ENCODE measurements at regions not wholly inside any gene's neighbourhood (a gene's known extent, or its start where the extent isn't known, plus 50 kb on each side); places are given as distances from the start of the nearest gene placed in this dataset.

DNA sequence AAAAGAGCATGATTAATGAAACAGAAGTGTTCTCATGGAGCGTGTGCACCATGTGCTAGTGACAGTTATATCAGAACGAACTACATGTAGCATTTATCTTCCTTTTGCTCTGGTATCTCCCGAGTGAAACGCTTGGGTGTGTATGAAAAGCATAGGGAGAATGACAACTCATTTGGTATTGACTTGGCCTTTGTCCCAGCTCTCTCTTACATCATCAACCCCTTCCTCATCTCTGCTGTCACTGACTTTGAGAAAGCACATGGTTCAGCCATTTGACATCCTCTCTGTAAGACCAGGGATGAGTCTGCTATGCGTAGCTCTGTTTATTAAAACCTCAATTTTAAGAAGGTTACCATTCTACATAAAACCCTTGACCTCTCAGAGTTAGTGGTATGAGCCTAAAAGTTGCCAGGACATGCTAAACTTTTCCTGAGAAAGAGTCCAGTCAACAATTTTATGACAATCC is 201.0 kb downstream of the NRIP1 start:
- H3K27ac ChIP-seq (ENCODE audit: low read depth in 1 of 2, low read length in 2 of 2) = no peak overlapping the region
- Mint-ChIP-seq H3K27ac (no peak overlapping the region), H3K27me3 (no peaks in the 10 kb centered on the region), H3K4me1 (ENCODE audit: low read depth) (peaks cover 4% of the 10 kb centered on the region), H3K4me3 (no peak overlapping the region), H3K36me3 (ENCODE audit: low read depth) (no peaks in the 10 kb centered on the region), H3K9me3 (no peaks in the 10 kb centered on the region)
- POLR2A ChIA-PET = no interaction called here
- DNase-seq (peak in 2 of 14 experiments; percentile 34 to 58), ATAC-seq (ENCODE audit: poor library complexity) (no peak)
- no peaks in the 10 kb centered on the region for H3K27me3 ChIP-seq (ENCODE audit: control insufficient read depth in 1 of 2, insufficient read depth in 2 of 2, low read length in 2 of 2)
- no peak overlapping the region for H3K4me3 ChIP-seq (ENCODE audit: low read length)
- no peaks in the 10 kb centered on the region for H3K36me3 ChIP-seq (ENCODE audit: insufficient read depth, low read length)
- CTCF ChIA-PET = interaction anchor here (1.2 kb wide), 1 partner anchor 460 kb away, joined by 3 read pairs; no protein-coding TSS in a partner anchor
- intact Hi-C loops (cut with DNase I, micrococcal nuclease) = loop anchor here (2.0 to 5.0 kb wide), 6 partner anchors 459 to 729 kb away; no protein-coding TSS in a partner anchor
- H3K9me3 ChIP-seq (ENCODE audit: control insufficient read depth in 1 of 2, insufficient read depth in 1 of 2, low read length in 2 of 2) = no peaks in the 10 kb centered on the region
- TF ChIP-seq, protein P1, sequence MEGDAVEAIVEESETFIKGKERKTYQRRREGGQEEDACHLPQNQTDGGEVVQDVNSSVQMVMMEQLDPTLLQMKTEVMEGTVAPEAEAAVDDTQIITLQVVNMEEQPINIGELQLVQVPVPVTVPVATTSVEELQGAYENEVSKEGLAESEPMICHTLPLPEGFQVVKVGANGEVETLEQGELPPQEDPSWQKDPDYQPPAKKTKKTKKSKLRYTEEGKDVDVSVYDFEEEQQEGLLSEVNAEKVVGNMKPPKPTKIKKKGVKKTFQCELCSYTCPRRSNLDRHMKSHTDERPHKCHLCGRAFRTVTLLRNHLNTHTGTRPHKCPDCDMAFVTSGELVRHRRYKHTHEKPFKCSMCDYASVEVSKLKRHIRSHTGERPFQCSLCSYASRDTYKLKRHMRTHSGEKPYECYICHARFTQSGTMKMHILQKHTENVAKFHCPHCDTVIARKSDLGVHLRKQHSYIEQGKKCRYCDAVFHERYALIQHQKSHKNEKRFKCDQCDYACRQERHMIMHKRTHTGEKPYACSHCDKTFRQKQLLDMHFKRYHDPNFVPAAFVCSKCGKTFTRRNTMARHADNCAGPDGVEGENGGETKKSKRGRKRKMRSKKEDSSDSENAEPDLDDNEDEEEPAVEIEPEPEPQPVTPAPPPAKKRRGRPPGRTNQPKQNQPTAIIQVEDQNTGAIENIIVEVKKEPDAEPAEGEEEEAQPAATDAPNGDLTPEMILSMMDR (IDR thresholded peaks at IDR 0.05) = no peak
- no peaks in the 10 kb centered on the region for H3K4me1 ChIP-seq (ENCODE audit: insufficient read depth, low read length)

DNA sequence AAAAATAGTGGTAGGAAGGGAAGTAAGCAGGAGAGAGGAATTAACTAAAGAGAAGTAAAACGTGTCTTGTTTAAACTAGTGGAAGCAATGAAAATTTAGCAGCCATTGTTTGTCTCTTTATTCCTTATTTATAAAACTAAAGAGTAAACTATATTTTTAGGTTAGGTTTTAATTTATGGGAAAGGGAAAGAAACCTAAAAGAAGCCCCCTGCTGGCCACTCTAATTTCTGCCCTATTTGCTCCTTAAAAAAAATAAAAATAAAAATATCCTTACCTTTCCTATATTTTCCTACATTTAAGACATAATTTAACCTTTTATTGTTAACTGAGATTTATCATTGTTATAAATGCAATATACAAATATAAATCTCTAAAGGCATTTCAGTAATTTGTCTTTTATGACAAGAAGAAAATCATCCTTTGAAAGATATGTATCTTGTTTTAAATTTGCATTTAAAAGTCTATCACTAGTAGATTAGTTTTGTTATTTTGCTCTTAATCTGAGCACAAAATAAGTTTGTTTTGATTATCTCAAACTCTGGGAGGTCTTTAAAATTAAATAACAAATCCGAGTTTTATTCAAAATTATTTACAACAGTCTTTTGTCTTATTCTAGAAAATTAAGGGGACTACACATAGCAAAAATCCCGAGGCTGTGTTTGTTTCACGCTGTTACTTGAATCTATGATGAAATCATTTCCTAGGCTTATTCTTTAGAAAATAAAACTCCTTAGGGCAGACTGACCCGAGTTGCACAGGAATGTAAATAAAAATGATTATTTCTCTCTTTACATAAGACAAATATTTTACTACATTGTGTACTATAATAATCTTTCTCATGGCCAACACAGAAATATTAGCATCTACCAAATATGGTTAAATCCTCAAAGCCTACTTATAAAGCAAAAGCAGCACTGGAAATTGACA is 201.7 kb downstream of the NRIP1 start:
- H3K27ac Mint-ChIP-seq = no peak overlapping the region
- DNase-seq (peak in 3 of 14 experiments; percentile 25 to 31 (median 26)), ATAC-seq (ENCODE audit: poor library complexity) (no peak)
- TF ChIP-seq, protein P1 (IDR thresholded peaks at IDR 0.05) = peak; percentile 72
- no peaks in the 10 kb centered on the region for H3K27me3 Mint-ChIP-seq
- no peak overlapping the region for H3K4me3 ChIP-seq (ENCODE audit: low read length)
- H3K9me3 Mint-ChIP-seq = no peaks in the 10 kb centered on the region
- ChIA-PET CTCF (no interaction called here), POLR2A (no interaction called here)
- no peaks in the 10 kb centered on the region for H3K36me3 Mint-ChIP-seq (ENCODE audit: low read depth)
- H3K9me3 ChIP-seq (ENCODE audit: control insufficient read depth in 1 of 2, insufficient read depth in 1 of 2, low read length in 2 of 2) = no peaks in the 10 kb centered on the region
- intact Hi-C loops (cut with DNase I, micrococcal nuclease) = loop anchor here (2.0 to 5.0 kb wide), 4 partner anchors 458 to 729 kb away; no protein-coding TSS in a partner anchor
- H3K4me1 ChIP-seq (ENCODE audit: insufficient read depth, low read length) = no peaks in the 10 kb centered on the region
- H3K4me1 Mint-ChIP-seq (ENCODE audit: low read depth) = no peaks in the 10 kb centered on the region
- H3K27me3 ChIP-seq (ENCODE audit: control insufficient read depth in 1 of 2, insufficient read depth in 2 of 2, low read length in 2 of 2) = no peaks in the 10 kb centered on the region
- H3K27ac ChIP-seq (ENCODE audit: low read depth in 1 of 2, low read length in 2 of 2) = no peak overlapping the region
- H3K36me3 ChIP-seq (ENCODE audit: insufficient read depth, low read length) = no peaks in the 10 kb centered on the region
- no peak overlapping the region for H3K4me3 Mint-ChIP-seq

DNA sequence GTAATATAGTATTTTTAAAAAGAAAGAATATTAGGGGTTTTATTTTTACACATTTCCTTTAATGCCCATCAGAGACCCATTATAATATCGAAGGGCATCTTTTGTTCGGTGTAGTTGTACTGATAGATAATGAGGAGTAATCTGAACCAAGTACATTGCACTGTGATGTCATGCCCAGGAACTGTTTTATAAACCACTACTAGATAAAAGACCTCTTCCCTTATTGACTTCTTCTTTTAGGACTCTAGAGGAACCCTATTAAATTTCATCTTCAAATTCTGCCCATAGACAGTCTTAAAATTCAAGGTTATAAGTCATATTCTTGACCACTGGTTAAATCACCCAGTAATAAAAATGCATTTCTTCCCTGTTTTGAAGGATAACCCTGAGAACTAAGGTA is 206.5 kb downstream of the NRIP1 start:
- no peak overlapping the region for H3K4me3 Mint-ChIP-seq
- peaks cover 2% of the 10 kb centered on the region for H3K9me3 Mint-ChIP-seq
- H3K4me1 Mint-ChIP-seq (ENCODE audit: low read depth) = no peaks in the 10 kb centered on the region
- ATAC-seq (ENCODE audit: poor library complexity) (no peak), DNase-seq (no peak)
- Histone ChIP-seq H3K9me3 (ENCODE audit: control insufficient read depth in 1 of 2, insufficient read depth in 1 of 2, low read length in 2 of 2) (no peaks in the 10 kb centered on the region), H3K27me3 (ENCODE audit: control insufficient read depth in 1 of 2, insufficient read depth in 2 of 2, low read length in 2 of 2) (no peaks in the 10 kb centered on the region), H3K4me3 (ENCODE audit: low read length) (no peak overlapping the region), H3K4me1 (ENCODE audit: insufficient read depth, low read length) (no peaks in the 10 kb centered on the region), H3K36me3 (ENCODE audit: insufficient read depth, low read length) (no peaks in the 10 kb centered on the region), H3K27ac (ENCODE audit: low read depth in 1 of 2, low read length in 2 of 2) (no peak overlapping the region)
- POLR2A ChIA-PET = no interaction called here
- CTCF ChIA-PET = no interaction called here
- TF ChIP-seq, protein P1 (IDR thresholded peaks at IDR 0.05) = no peak
- H3K36me3 Mint-ChIP-seq (ENCODE audit: low read depth) = no peaks in the 10 kb centered on the region
- no peaks in the 10 kb centered on the region for H3K27me3 Mint-ChIP-seq
- intact Hi-C loops (cut with DNase I, micrococcal nuclease) = no loop called here
- no peak overlapping the region for H3K27ac Mint-ChIP-seq
